HCT116 (cell line): ENCODE measurements at regions not wholly inside any gene's neighbourhood (a gene's known extent, or its start where the extent isn't known, plus 50 kb on each side); places are given as distances from the start of the nearest gene placed in this dataset.

Source experiments
- ATAC-seq: fragments of 200-7000 bp; cut with Tn5 transposase; 2 replicates; pipeline ENCODE4 v1.9.1; 2020; ENCODE audit warnings: mild to moderate bottlenecking, moderate library complexity
- BruUV-seq: library from RNA; stranded (reverse); fragments of 400-500 nt; replicated peaks from 2 replicates; lab custom pipeline; 2021; lab: Mats Ljungman, UMichigan
- CTCF ChIA-PET: fragments of 300-600 bp; sonication (Branson Sonifier 250); formaldehyde crosslinking; loops from one replicate; lab custom pipeline; 2021; ENCODE audit warnings: antibody characterized with exemption; lab: Charles Lee
- POLR2A ChIA-PET: fragments of 300-600, 350-600 bp; sonication (Branson Sonifier 250); formaldehyde crosslinking; loops from one replicate; lab custom pipeline; 2021; ENCODE audit warnings: antibody characterized with exemption; lab: Charles Lee
- RAD21 ChIA-PET, 2 experiments: fragments of 300-600 bp; sonication (Branson Sonifier 250); formaldehyde crosslinking; loops; one replicate each; lab custom pipeline; 2023; ENCODE audit warnings: low total read pairs in 2 of 2; ENCODE audit not compliant: uncharacterized antibody in 2 of 2, unreplicated experiment in 2 of 2, low non-redundant PET in 1 of 2; lab: Charles Lee
- DNase-seq: peaks from one replicate; pipeline ENCODE4 v3.0.0-alpha.2; 2010; ENCODE audit warnings: low read depth, low spot score
- H2AFZ ChIP-seq: fragments of 200-600 bp; shearing (Covaris generic), sonication (generic); 2 replicates; pipeline ENCODE4 v1.6.1; 2017; ENCODE audit warnings: low read depth, mixed run types, mixed read lengths, antibody characterized with exemption, low read length; ENCODE audit not compliant: poor library complexity, severe bottlenecking
- H3K27ac ChIP-seq: 2 replicates; pipeline ENCODE4 v1.5.1; 2012; ENCODE audit warnings: low read depth, low read length
- H3K27me3 ChIP-seq: fragments of 200-600 bp; sonication (generic); 2 replicates; pipeline ENCODE4 v1.6.1; 2016; ENCODE audit warnings: mixed run types, low read length, mixed read lengths; ENCODE audit not compliant: insufficient read depth
- H3K36me3 ChIP-seq, 2 experiments: fragments of 200-500 bp in 1 of 2; fragments of 200-600 bp in 1 of 2; sonication (Bioruptor generic) in 1 of 2; sonication (generic) in 1 of 2; 2 replicates each; pipeline versions ENCODE4 v1.5.1 to v1.6.1; 2014 to 2016; ENCODE audit warnings: low read length in 2 of 2, inconsistent platforms in 1 of 2, mixed read lengths in 1 of 2, mixed run types in 1 of 2; ENCODE audit not compliant: insufficient read depth in 2 of 2, control insufficient read depth in 1 of 2
- H3K4me1 ChIP-seq, 2 experiments: fragments of 200-600 bp in 1 of 2; sonication (generic) in 1 of 2; 2 replicates each; pipeline versions ENCODE4 v1.5.1 to v1.6.1; 2012 to 2017; ENCODE audit warnings: low read length in 2 of 2, inconsistent platforms in 1 of 2, mild to moderate bottlenecking in 1 of 2, mixed read lengths in 1 of 2, mixed run types in 1 of 2, moderate library complexity in 1 of 2; ENCODE audit not compliant: insufficient read depth in 2 of 2, control insufficient read depth in 1 of 2
- H3K4me2 ChIP-seq: fragments of 200-600 bp; sonication (generic); 2 replicates; pipeline ENCODE4 v1.6.1; 2017; ENCODE audit warnings: mixed run types, low read length, mixed read lengths
- H3K4me3 ChIP-seq, 2 experiments: fragments of 200-600 bp in 1 of 2; sonication (generic) in 1 of 2; replicated peaks in 1 of 2; 2 replicates each; pipeline ENCODE4 v1.5.1; 2011 to 2016; ENCODE audit warnings: low read length in 2 of 2, control low read depth in 1 of 2, low read depth in 1 of 2, mild to moderate bottlenecking in 1 of 2, mixed read lengths in 1 of 2, mixed run types in 1 of 2
- H3K79me2 ChIP-seq: fragments of 200-600 bp; sonication (generic); 2 replicates; pipeline ENCODE4 v1.6.1; 2017; ENCODE audit warnings: mild to moderate bottlenecking, mixed run types, low read length, moderate library complexity, mixed read lengths; ENCODE audit not compliant: insufficient read depth
- H3K9ac ChIP-seq: fragments of 200-600 bp; sonication (generic); 2 replicates; pipeline ENCODE4 v1.6.1; 2016; ENCODE audit warnings: low read length, mixed read lengths
- H3K9me2 ChIP-seq: fragments of 200-600 bp; sonication (generic), shearing (Covaris generic); 2 replicates; pipeline ENCODE4 v1.6.1; 2017; ENCODE audit warnings: mixed run types, mild to moderate bottlenecking, moderate library complexity; ENCODE audit not compliant: insufficient read depth
- H3K9me3 ChIP-seq, 2 experiments: fragments of 200-500 bp in 1 of 2; fragments of 200-600 bp in 1 of 2; sonication (Bioruptor generic) in 1 of 2; sonication (generic) in 1 of 2; 2 replicates each; pipeline ENCODE4 v1.6.1; 2014 to 2017; ENCODE audit warnings: low read length in 2 of 2, mixed read lengths in 2 of 2, inconsistent platforms in 1 of 2, low read depth in 1 of 2, mild to moderate bottlenecking in 1 of 2, mixed run types in 1 of 2, moderate library complexity in 1 of 2; ENCODE audit not compliant: control insufficient read depth in 1 of 2, insufficient read depth in 1 of 2
- H4K20me1 ChIP-seq: fragments of 200-600 bp; sonication (generic), shearing (Covaris generic); 2 replicates; pipeline ENCODE4 v1.6.1; 2017; ENCODE audit warnings: mixed run types, mild to moderate bottlenecking, moderate library complexity; ENCODE audit not compliant: insufficient read depth
- CEBPB ChIP-seq: IDR thresholded peaks from 2 replicates; pipeline ENCODE4 v1.6.1; 2012; ENCODE audit warnings: low read depth
- ELF1 ChIP-seq: IDR thresholded peaks from 2 replicates; pipeline ENCODE4 v1.6.1; 2012; ENCODE audit warnings: low read depth, borderline replicate concordance
- EZH2 ChIP-seq: fragments of 200-600 bp; sonication (generic); IDR thresholded peaks from 2 replicates; pipeline ENCODE4 v1.6.1; 2017; ENCODE audit warnings: antibody characterized with exemption, mixed run types
- EZH2phosphoT487 ChIP-seq: fragments of 200-600 bp; IDR thresholded peaks from 2 replicates; pipeline ENCODE4 v1.6.1; 2018; ENCODE audit warnings: antibody characterized with exemption, borderline replicate concordance
- FOSL1 ChIP-seq: IDR thresholded peaks from 2 replicates; pipeline ENCODE4 v1.6.1; 2012; ENCODE audit warnings: low read depth
- POLR2AphosphoS5 ChIP-seq: IDR thresholded peaks from 2 replicates; pipeline ENCODE4 v1.6.1; 2011; ENCODE audit warnings: mild to moderate bottlenecking, low read depth, low read length, moderate library complexity
- RAD21 ChIP-seq: IDR thresholded peaks from 2 replicates; pipeline ENCODE4 v1.6.1; 2012; ENCODE audit warnings: low read depth, mild to moderate bottlenecking
- SP1 ChIP-seq: IDR thresholded peaks from 2 replicates; pipeline ENCODE4 v1.6.1; 2012; ENCODE audit warnings: low read depth
- SRF ChIP-seq: IDR thresholded peaks from 2 replicates; pipeline ENCODE4 v1.6.1; 2012; ENCODE audit warnings: low read depth
- YY1 ChIP-seq: IDR thresholded peaks from 2 replicates; pipeline ENCODE4 v1.6.1; 2011; ENCODE audit warnings: low read length, low read depth, moderate library complexity, mild to moderate bottlenecking; ENCODE audit not compliant: insufficient replicate concordance; ENCODE audit errors: extremely low read depth
- ZBTB33 ChIP-seq: IDR thresholded peaks from 2 replicates; pipeline ENCODE4 v1.6.1; 2011; ENCODE audit warnings: mild to moderate bottlenecking, low read length, moderate library complexity; ENCODE audit not compliant: insufficient replicate concordance; ENCODE audit errors: extremely low read depth
- intact Hi-C: fragments of 100-400 bp; cut with micrococcal nuclease; formaldehyde crosslinking; loops from 2 replicates; pipeline ENCODE4 v1.10.0; 2022
- TF ChIP-seq, protein P1 (sequence below): IDR thresholded peaks from 2 replicates; pipeline ENCODE4 v1.6.1; 2012

GRCh38 chr5:45826055-45826454, 129.9 kb upstream of the HCN1 start:
- Histone ChIP-seq H3K9ac (no peak overlapping the region), H4K20me1 (no peaks in the 10 kb centered on the region), H3K9me2 (no peaks in the 10 kb centered on the region), H3K27ac (no peak overlapping the region), H3K9me3 (no peaks in the 10 kb centered on the region), H3K4me2 (no peak overlapping the region), H3K4me3 (no peak overlapping the region), H3K27me3 (no peaks in the 10 kb centered on the region), H3K79me2 (no peaks in the 10 kb centered on the region)
- ChIA-PET CTCF (no interaction called here), POLR2A (no interaction called here)
- no peak for DNase-seq
- intact Hi-C loops, result no loop called here
- BruUV-seq, result no TSS peak
- ATAC-seq, result no peak
- TF ChIP-seq SRF (no peak), CEBPB (no peak), FOSL1 (no peak), YY1 (no peak), EZH2phosphoT487 (no peak), POLR2AphosphoS5 (no peak), SP1 (no peak), RAD21 (no peak), ELF1 (no peak), EZH2 (no peak), ZBTB33 (no peak)
- TF ChIP-seq, protein P1, sequence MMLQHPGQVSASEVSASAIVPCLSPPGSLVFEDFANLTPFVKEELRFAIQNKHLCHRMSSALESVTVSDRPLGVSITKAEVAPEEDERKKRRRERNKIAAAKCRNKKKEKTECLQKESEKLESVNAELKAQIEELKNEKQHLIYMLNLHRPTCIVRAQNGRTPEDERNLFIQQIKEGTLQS, result no peak
- TF ChIP-seq, all 23 proteins: peak for 0
- RAD21 ChIA-PET, result no interaction called here
- H3K4me1 ChIP-seq, result no peaks in the 10 kb centered on the region
- no peak overlapping the region for H2AFZ ChIP-seq
- H3K36me3 ChIP-seq, result no peaks in the 10 kb centered on the region
